ENCODE measurements at regions not wholly inside any gene's neighbourhood (a gene's known extent, or its start where the extent isn't known, plus 50 kb on each side); places are given as distances from the start of the nearest gene placed in this dataset.
A peak's percentile ranks its signal among the peaks of the same experiment; 100 is the strongest.

GRCh38 chr3:23662079-23662617, 143.6 kb upstream of the UBE2E1 start:
- in situ Hi-C loops (cut with HindIII; ENCODE audit: low pct_unique_long_range_greater_than_20kb, low sequenced_read_pairs), result no loop called here
- no peak for DNase-seq (ENCODE audit: low read depth)

- in situ Hi-C loops (cut with HindIII; ENCODE audit: low pct_unique_long_range_greater_than_20kb, low sequenced_read_pairs), result no loop called here
- no peak for DNase-seq (ENCODE audit: low read depth)
Measured at GRCh38 chr3:23663246-23663645, 142.5 kb upstream of the UBE2E1 start.

GRCh38 chr3:23663661-23664186, 142.0 kb upstream of the UBE2E1 start:
- in situ Hi-C loops (cut with HindIII; ENCODE audit: low pct_unique_long_range_greater_than_20kb, low sequenced_read_pairs), result no loop called here
- DNase-seq (ENCODE audit: low read depth), result no peak

- in situ Hi-C loops (cut with HindIII; ENCODE audit: low pct_unique_long_range_greater_than_20kb, low sequenced_read_pairs), result no loop called here
- DNase-seq (ENCODE audit: low read depth), result no peak
Measured at GRCh38 chr3:23664459-23664858, 141.3 kb upstream of the UBE2E1 start.

- in situ Hi-C loops (cut with HindIII; ENCODE audit: low pct_unique_long_range_greater_than_20kb, low sequenced_read_pairs), result no loop called here
- no peak for DNase-seq (ENCODE audit: low read depth)
Measured at GRCh38 chr3:23665741-23666140, 140.0 kb upstream of the UBE2E1 start.

GRCh38 chr3:23666818-23667217, 138.9 kb upstream of the UBE2E1 start:
- in situ Hi-C loops (cut with HindIII; ENCODE audit: low pct_unique_long_range_greater_than_20kb, low sequenced_read_pairs), result no loop called here
- DNase-seq (ENCODE audit: low read depth), result no peak

GRCh38 chr3:23667536-23668429, 138.0 kb upstream of the UBE2E1 start:
- peak; percentile 64 for DNase-seq (ENCODE audit: low read depth)
- in situ Hi-C loops (cut with HindIII; ENCODE audit: low pct_unique_long_range_greater_than_20kb, low sequenced_read_pairs), result no loop called here

GRCh38 chr3:23668430-23668904, 137.3 kb upstream of the UBE2E1 start:
- peak; percentile 85 for DNase-seq (ENCODE audit: low read depth)
- in situ Hi-C loops (cut with HindIII; ENCODE audit: low pct_unique_long_range_greater_than_20kb, low sequenced_read_pairs), result no loop called here

- DNase-seq (ENCODE audit: low read depth), result no peak
- in situ Hi-C loops (cut with HindIII; ENCODE audit: low pct_unique_long_range_greater_than_20kb, low sequenced_read_pairs), result no loop called here
Measured at GRCh38 chr3:23669541-23670255, 136.1 kb upstream of the UBE2E1 start.

- in situ Hi-C loops (cut with HindIII; ENCODE audit: low pct_unique_long_range_greater_than_20kb, low sequenced_read_pairs), result no loop called here
- DNase-seq (ENCODE audit: low read depth), result no peak
Measured at GRCh38 chr3:23671851-23672589, 133.7 kb upstream of the UBE2E1 start.

GRCh38 chr3:23672628-23673027, 133.1 kb upstream of the UBE2E1 start:
- in situ Hi-C loops (cut with HindIII; ENCODE audit: low pct_unique_long_range_greater_than_20kb, low sequenced_read_pairs), result no loop called here
- DNase-seq (ENCODE audit: low read depth), result no peak

GRCh38 chr3:23675010-23675409, 130.7 kb upstream of the UBE2E1 start:
- in situ Hi-C loops (cut with HindIII; ENCODE audit: low pct_unique_long_range_greater_than_20kb, low sequenced_read_pairs), result no loop called here
- DNase-seq (ENCODE audit: low read depth), result no peak

- in situ Hi-C loops (cut with HindIII; ENCODE audit: low pct_unique_long_range_greater_than_20kb, low sequenced_read_pairs), result no loop called here
- DNase-seq (ENCODE audit: low read depth), result no peak
Measured at GRCh38 chr3:23676093-23676492, 129.7 kb upstream of the UBE2E1 start.

GRCh38 chr3:23682646-23683045, 123.1 kb upstream of the UBE2E1 start:
- no peak for DNase-seq (ENCODE audit: low read depth)
- in situ Hi-C loops (cut with HindIII; ENCODE audit: low pct_unique_long_range_greater_than_20kb, low sequenced_read_pairs), result no loop called here

GRCh38 chr3:23685541-23686258, 120.1 kb upstream of the UBE2E1 start:
- DNase-seq (ENCODE audit: low read depth), result peak; percentile 93
- in situ Hi-C loops (cut with HindIII; ENCODE audit: low pct_unique_long_range_greater_than_20kb, low sequenced_read_pairs), result no loop called here

- in situ Hi-C loops (cut with HindIII; ENCODE audit: low pct_unique_long_range_greater_than_20kb, low sequenced_read_pairs), result no loop called here
- no peak for DNase-seq (ENCODE audit: low read depth)
Measured at GRCh38 chr3:23686519-23686918, 119.2 kb upstream of the UBE2E1 start.

- in situ Hi-C loops (cut with HindIII; ENCODE audit: low pct_unique_long_range_greater_than_20kb, low sequenced_read_pairs), result no loop called here
Measured at GRCh38 chr3:23691357-23691895, 114.3 kb upstream of the UBE2E1 start.

More at GRCh38 chr3:23691357-23691895, 114.3 kb upstream of the UBE2E1 start:
- DNase-seq (ENCODE audit: low read depth), result no peak
